Adrenal gland (tissue), 9 donors: ENCODE measurements at regions not wholly inside any gene's neighbourhood (a gene's known extent, or its start where the extent isn't known, plus 50 kb on each side); places are given as distances from the start of the nearest gene placed in this dataset.

Source experiments
- DNase-seq, 7 donors: peaks; one replicate each; pipeline ENCODE4 v3.0.0-alpha.2; 2019 to 2020
- H3K27ac ChIP-seq, 5 donors: fragments of 200-600 bp; sonication (generic) in 4 of 5; 1 replicate in 3 of 5; 2 replicates in 2 of 5; pipeline versions ENCODE4 v1.5.1 to v1.8.0; 2016 to 2020; ENCODE audit warnings: mild to moderate bottlenecking in 1 of 5
- H3K27me3 ChIP-seq: fragments of 200-600 bp; 2 replicates; pipeline ENCODE4 v1.8.0; 2021
- H3K36me3 ChIP-seq, 2 donors: fragments of 200-600 bp; replicated peaks in 1 of 2; 1 replicate in 1 of 2; 2 replicates in 1 of 2; pipeline versions ENCODE4 v1.5.1 to v1.8.0; 2018 to 2022
- H3K4me1 ChIP-seq, 2 donors: fragments of 200-600 bp; replicated peaks in 1 of 2; 1 replicate in 1 of 2; 2 replicates in 1 of 2; pipeline versions ENCODE4 v1.5.1 to v1.8.0; 2018 to 2021
- H3K4me3 ChIP-seq, 4 donors: fragments of 200-600 bp; sonication (generic) in 3 of 4; one replicate each; pipeline ENCODE4 v1.5.1; 2016 to 2018
- H3K9me3 ChIP-seq, 3 donors: fragments of 200-600 bp; sonication (generic) in 1 of 3; replicated peaks in 1 of 3; 1 replicate in 2 of 3; 2 replicates in 1 of 3; pipeline versions ENCODE4 v1.5.1 to v1.8.0; 2016 to 2021
- POLR2A ChIP-seq, 2 donors: fragments of 450-650 bp; IDR thresholded peaks; one replicate each; pipeline ENCODE4 v1.6.1; 2017; ENCODE audit warnings: antibody characterized with exemption in 2 of 2, mild to moderate bottlenecking in 2 of 2, moderate library complexity in 1 of 2
- whole genome bisulfite sequencing, 4 donors: extraction: QIAGEN DNeasy Blood & Tissue Kit in 2 of 4; methylation state at CpG; one replicate each; pipeline versions ENCODE4 v1.1.5 to v1.1.7; 2013 to 2017; 5-methylcytosine and 5-hydroxymethylcytosine counted together
- intact Hi-C, 2 donors: fragments of 100-400 bp; cut with DNase I; formaldehyde crosslinking; loops; one replicate each; pipeline versions ENCODE4 v1.14.1 to v1.15.0; 2022 to 2023
- TF ChIP-seq, protein P1 (sequence below), 6 experiments: fragments of 450-650 bp in 4 of 6; fragments of 200-600 bp in 2 of 6; sonication (generic) in 1 of 6; IDR thresholded peaks; 1 replicate in 5 of 6; 2 replicates in 1 of 6; pipeline versions ENCODE4 v1.5.1 to v1.8.0; 2016 to 2021; ENCODE audit warnings: antibody characterized with exemption in 6 of 6, mild to moderate bottlenecking in 2 of 6, moderate library complexity in 1 of 6
- donor health status: healthy with polysubstance abuse.
- donor health status: Bipolar disorder and iron deficiency.
- donor health status: DM: yes; HTN: yes; CAD: no.
- donor health status: DM: no; HTN: no; CAD: no.
- donor health status: DM: no; HTN: no; CAD: no.

DNA sequence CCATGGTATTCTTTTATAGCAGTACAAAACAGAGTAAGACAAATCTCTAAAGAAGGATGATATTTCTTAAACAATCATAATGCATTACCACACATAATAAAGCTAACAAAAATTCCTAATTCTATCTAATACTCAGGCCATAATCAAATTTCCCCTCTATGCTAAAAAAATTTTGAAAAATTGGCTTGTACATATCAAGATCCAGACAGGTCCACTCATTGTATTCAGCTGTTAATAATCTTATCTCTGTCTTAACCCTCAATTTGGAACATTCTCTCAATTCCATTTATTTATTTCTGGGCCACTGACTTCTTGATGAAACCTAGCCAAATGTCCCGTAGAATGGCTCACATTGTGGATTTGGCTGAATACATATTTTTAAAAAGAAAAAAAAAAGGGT lies 59.1 kb upstream of the PAX3 start:
- H3K27me3 ChIP-seq, result no peaks in the 10 kb centered on the region
- no peaks in the 10 kb centered on the region for H3K9me3 ChIP-seq
- DNase-seq, result no peak
- H3K27ac ChIP-seq, result no peak overlapping the region
- no peaks in the 10 kb centered on the region for H3K36me3 ChIP-seq
- H3K4me1 ChIP-seq, result peaks cover 0 to 13% of the 10 kb centered on the region in 2 donors
- intact Hi-C loops, result no loop called here
- H3K4me3 ChIP-seq, result no peak overlapping the region
- TF ChIP-seq POLR2A (IDR thresholded peaks at IDR 0.05), result no peak
- 36 to 57% (median 48%) methylated on average over 1 of the region's 1 CpG for WGBS, 4 donors

GRCh38 chr2:222358876-222359275 lies 60.1 kb upstream of the PAX3 start:
- Histone ChIP-seq H3K27ac (no peak overlapping the region), H3K4me3 (no peak overlapping the region), H3K27me3 (no peaks in the 10 kb centered on the region), H3K9me3 (no peaks in the 10 kb centered on the region), H3K36me3 (no peaks in the 10 kb centered on the region), H3K4me1 (peaks cover 0 to 13% of the 10 kb centered on the region in 2 donors)
- TF ChIP-seq, protein P1, sequence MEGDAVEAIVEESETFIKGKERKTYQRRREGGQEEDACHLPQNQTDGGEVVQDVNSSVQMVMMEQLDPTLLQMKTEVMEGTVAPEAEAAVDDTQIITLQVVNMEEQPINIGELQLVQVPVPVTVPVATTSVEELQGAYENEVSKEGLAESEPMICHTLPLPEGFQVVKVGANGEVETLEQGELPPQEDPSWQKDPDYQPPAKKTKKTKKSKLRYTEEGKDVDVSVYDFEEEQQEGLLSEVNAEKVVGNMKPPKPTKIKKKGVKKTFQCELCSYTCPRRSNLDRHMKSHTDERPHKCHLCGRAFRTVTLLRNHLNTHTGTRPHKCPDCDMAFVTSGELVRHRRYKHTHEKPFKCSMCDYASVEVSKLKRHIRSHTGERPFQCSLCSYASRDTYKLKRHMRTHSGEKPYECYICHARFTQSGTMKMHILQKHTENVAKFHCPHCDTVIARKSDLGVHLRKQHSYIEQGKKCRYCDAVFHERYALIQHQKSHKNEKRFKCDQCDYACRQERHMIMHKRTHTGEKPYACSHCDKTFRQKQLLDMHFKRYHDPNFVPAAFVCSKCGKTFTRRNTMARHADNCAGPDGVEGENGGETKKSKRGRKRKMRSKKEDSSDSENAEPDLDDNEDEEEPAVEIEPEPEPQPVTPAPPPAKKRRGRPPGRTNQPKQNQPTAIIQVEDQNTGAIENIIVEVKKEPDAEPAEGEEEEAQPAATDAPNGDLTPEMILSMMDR (IDR thresholded peaks at IDR 0.05), result no peak
- no peak for TF ChIP-seq POLR2A (IDR thresholded peaks at IDR 0.05)
- intact Hi-C loops, result no loop called here
- WGBS, 4 donors, result 62 to 73% (median 67%) methylated on average over 1 of the region's 1 CpG
- DNase-seq, result peak in 5 of 7 donors; percentile 16 to 45 (median 23)

DNA sequence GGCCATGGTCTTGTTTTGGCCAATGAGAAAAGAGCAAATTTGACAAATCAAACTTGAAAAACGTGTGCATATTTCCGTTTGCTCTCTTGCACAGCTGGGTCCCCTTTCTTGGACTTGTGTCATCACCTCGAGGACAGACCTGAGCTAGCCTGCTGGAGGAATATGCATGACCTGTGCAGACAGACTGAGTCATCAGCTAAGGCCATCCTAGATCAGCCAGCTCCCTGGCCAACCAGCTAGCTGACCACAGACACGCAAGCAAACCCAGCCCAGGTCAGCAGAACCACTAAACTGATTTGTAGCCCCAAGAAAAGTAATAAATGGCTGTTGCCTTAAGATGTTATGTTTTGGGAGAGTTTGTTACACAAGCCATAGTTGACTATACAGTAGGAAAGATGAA lies 61.3 kb upstream of the PAX3 start:
- no peak for TF ChIP-seq POLR2A (IDR thresholded peaks at IDR 0.05)
- TF ChIP-seq, protein P1 (IDR thresholded peaks at IDR 0.05), result no peak
- peaks cover 0 to 13% of the 10 kb centered on the region in 2 donors for H3K4me1 ChIP-seq
- H3K9me3 ChIP-seq, result no peaks in the 10 kb centered on the region
- no peaks in the 10 kb centered on the region for H3K27me3 ChIP-seq
- WGBS, 4 donors, result 78 to 85% (median 82%) methylated on average over 4 of the region's 4 CpGs
- H3K36me3 ChIP-seq, result no peaks in the 10 kb centered on the region
- DNase-seq, result no peak
- H3K27ac ChIP-seq, result no peak overlapping the region
- intact Hi-C loops, result no loop called here
- H3K4me3 ChIP-seq, result no peak overlapping the region

DNA sequence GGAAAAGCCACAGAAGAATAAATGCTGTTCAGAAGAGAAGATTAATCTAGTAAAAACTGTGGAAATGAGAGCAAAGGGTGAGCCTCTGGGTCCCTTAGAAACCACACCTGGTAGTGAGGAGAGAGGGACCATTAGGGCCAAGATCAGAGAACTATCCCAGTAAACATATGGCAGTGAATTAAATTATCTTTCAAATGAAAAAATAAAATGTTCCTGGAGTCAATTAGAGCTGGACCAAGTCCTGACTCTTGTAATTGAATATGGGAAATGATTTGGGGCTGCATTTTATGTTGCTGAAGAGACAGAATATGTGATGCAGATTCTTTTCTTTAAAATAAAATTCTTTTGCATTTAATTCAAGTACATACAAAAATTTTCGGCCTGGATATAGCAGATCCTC lies 62.2 kb upstream of the PAX3 start:
- Histone ChIP-seq H3K36me3 (no peaks in the 10 kb centered on the region), H3K4me3 (no peak overlapping the region), H3K4me1 (peaks cover 0 to 13% of the 10 kb centered on the region in 2 donors), H3K27ac (no peak overlapping the region), H3K27me3 (no peaks in the 10 kb centered on the region), H3K9me3 (no peaks in the 10 kb centered on the region)
- no peak for DNase-seq
- TF ChIP-seq POLR2A (IDR thresholded peaks at IDR 0.05), result no peak
- TF ChIP-seq, protein P1 (IDR thresholded peaks at IDR 0.05), result no peak
- WGBS, 4 donors, result 73 to 91% (median 77%) methylated on average over 1 of the region's 1 CpG
- intact Hi-C loops, result no loop called here

DNA sequence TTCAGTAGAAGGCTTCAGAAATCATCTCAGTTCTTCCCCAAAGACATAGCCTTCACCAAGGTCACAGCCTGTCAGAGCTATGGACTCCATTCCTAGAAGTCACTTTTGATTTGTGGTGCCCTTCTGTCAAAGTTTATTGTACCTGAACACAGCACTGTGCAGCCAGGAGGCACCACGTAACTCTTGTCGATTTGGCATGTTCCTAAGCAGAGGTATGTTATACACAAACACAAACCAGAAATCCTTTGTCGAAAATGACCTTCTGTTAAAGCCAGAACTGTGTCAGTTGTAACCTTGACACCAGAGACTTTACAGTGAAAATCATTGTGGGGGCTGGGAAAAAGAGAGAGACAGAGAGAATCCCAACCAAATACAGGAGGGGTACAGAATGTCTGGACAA lies 62.6 kb upstream of the SGPP2 start:
- Histone ChIP-seq H3K36me3 (no peaks in the 10 kb centered on the region), H3K9me3 (no peaks in the 10 kb centered on the region), H3K4me3 (no peak overlapping the region), H3K27ac (no peak overlapping the region), H3K27me3 (no peaks in the 10 kb centered on the region), H3K4me1 (peaks cover 0 to 13% of the 10 kb centered on the region in 2 donors)
- TF ChIP-seq, protein P1 (IDR thresholded peaks at IDR 0.05), result no peak
- no peak for TF ChIP-seq POLR2A (IDR thresholded peaks at IDR 0.05)
- intact Hi-C loops, result no loop called here
- WGBS, 4 donors, result 38 to 65% (median 56%) methylated on average over 3 of the region's 3 CpGs
- no peak for DNase-seq
